Activated naive CD4-positive, alpha-beta T cell treated with anti-CD3 and anti-CD28 coated beads, Interleukin-2, amount 50 U/mL, for 16 hours (primary cell): ENCODE measurements at regions not wholly inside any gene's neighbourhood (a gene's known extent, or its start where the extent isn't known, plus 50 kb on each side); places are given as distances from the start of the nearest gene placed in this dataset.
"Not testable (repeated sequence)": the region's sequence is repeated elsewhere in the genome, so short reads cannot be mapped to it uniquely, and the experiment has no call there.

Experiments
- DNase-seq: peaks from one replicate; pipeline ENCODE4 v3.0.0-alpha.2; 2020

DNA sequence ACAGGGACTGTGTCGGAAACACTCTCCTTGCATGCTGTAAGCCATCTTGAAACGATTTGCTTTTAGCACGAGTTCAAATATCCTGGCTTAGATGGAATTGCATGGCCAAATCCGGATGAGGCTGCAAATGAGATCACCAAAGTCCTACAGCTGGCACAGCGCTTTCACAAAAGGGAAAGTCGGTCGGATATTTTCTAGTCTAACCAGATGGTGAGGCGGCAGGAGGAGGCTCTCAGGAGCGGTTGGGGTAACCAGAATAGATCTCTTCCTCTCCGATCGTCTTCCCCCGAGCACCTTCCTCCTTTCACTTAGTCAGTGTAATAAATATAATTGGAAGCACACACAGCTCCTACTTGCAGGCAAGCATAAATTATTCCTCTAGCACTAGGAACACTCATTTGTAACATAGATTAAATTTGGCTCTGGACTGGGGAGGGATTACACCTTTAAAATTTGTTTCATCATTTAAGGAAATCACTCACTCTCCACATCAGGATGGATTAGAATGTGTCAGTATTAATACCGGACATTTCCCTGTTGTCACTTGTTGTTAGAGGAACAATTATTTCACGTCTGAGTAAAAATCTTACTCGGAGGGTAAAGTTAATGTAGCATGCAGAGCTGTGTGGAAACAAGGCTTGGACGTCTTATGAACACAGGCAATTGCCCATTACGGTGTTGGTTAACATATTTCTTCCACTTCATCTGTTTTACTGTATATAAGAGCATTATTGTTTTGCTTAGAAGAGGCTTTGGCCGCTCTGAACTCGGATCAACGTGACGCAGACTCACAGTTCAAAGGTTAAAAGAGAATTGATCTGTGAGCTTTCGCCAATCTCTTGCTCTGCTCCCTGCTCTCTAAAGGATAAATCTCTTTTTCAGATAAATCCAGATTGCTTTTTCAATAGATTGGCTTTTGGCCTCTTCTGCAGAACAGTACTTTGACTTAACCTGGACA lies 857.9 kb downstream of the TYW1 start:
- DNase-seq, result no peak

DNA sequence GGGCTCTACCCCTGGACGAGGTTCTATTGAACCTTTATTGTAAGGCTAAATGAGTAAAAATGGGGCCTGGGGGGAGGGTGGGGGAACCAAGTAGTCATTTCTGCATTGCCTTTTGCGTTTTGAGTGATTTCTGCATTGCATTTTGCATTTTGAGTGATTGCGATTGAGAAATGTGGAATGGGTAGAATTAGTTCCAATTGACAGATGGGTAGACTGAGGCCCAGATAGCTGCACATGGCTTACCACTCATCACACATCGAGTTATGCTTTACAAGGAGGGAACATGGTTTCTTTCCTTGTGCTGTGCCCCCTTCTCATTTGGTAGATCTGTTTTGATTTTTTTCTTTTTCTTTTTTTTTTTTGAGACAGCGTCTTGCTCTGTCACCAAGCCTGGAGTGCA lies 858.7 kb downstream of the TYW1 start:
- DNase-seq, result no peak

- DNase-seq, result no peak
These were observed 859.4 kb downstream of the TYW1 start for GRCh38 chr7:67856046-67856445.

DNA sequence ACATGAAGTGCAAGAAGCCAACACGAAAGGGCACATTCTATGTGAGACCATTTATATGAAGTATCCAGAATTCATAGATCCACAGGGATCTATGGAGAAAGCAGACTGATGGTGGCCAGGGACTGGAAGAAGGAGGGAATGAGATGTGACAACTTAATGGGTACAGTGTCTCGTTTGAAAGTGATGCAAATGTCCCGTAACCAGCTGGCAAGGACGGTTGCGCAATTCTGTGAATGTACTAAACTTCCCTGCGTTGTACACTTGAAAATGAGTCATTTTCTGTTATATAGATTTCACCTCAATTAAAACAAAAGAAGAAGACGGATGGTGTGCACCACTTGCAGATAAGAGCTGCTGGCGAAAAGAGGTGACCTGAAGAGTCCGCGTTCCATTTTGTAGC lies 861.1 kb downstream of the TYW1 start:
- no peak for DNase-seq

- no peak for DNase-seq
These were observed 862.3 kb downstream of the TYW1 start for GRCh38 chr7:67858931-67859330.

DNA sequence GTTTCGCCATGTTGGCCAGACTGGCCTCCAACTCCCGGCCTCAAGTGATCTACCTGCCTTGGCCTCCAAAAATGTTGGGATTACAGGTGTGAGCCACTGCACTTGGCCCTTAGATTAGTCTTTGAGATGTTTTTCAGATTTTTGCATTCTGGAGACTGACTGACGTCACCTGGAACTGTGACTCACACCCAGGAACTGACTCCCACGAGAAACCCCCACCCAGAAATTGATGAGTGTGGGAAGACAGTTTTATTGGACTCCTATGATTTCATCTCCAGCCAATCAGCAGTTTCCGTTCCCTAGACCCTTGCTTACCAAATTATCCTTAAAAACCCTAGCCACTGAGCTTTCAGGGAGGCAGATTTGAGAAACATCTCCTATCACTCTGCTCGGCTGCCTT lies 867.3 kb downstream of the TYW1 start:
- no peak for DNase-seq

GRCh38 chr7:67866054-67866453 lies 869.4 kb downstream of the TYW1 start:
- DNase-seq, result no peak

GRCh38 chr7:67866812-67867211 lies 870.2 kb downstream of the TYW1 start:
- DNase-seq, result no peak

GRCh38 chr7:67870396-67870795 lies 873.8 kb downstream of the TYW1 start:
- no peak for DNase-seq

DNA sequence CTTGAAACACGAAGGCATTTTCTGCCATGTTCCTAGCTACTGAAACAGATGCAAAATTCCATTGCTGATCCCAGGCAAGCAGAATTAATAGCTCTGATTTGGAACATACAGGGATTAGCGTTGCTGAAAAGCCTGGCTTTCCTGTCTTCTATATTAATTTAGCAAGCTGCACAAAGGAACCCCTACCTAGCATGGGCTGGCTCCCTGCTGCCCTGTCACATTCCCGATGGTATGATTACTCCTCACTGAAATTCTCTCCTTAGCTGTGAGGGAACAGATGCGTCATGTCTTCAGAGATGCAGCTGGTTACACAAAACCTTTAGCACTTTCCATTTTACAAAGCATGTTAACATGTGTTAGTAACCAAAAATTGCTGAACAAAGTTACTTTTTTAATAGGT lies 878.9 kb downstream of the TYW1 start:
- DNase-seq, result no peak

- DNase-seq, result no peak
These were observed 882.2 kb downstream of the TYW1 start for GRCh38 chr7:67878808-67879207.

DNA sequence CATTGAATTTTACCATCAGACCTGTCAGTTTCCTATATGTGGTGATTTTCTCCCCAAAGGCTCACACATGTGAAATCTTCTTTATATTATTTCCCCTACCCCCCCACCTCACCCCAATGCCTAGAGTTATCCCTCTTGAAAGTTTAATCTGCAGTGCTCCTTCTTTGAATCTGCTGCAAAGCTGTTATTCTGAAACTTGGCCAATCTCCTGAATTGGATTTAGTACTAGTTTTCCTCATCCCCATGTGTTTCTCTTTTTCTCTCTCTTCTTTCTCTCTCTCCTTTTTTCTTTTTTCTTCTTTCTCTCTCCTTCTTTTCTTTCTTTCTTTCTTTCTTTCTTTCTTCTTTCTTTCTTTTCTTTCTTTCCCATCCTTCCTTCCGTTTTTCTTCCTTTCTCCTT lies 886.2 kb downstream of the TYW1 start:
- DNase-seq, result no peak

DNA sequence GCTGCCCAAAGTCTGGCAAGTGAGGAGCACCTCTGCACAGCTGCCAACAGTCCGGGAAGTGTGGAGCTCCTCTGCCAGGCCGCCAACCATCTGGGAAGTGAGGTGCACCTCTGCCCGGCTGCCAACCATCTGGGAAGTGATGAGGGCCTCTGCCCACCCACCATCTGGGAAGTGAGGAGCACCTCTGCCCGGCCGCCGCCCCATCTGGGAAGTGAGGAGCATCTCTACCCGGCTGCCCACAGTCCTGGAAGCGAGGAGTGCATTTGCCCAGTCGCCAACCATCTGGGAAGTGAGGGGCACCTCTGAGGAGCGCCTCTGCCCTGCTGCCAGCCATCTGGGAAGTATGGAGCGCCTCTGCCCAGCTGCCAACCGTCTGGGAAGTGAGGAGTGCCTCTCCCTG lies 893.7 kb downstream of the TYW1 start:
- DNase-seq, result no peak

DNA sequence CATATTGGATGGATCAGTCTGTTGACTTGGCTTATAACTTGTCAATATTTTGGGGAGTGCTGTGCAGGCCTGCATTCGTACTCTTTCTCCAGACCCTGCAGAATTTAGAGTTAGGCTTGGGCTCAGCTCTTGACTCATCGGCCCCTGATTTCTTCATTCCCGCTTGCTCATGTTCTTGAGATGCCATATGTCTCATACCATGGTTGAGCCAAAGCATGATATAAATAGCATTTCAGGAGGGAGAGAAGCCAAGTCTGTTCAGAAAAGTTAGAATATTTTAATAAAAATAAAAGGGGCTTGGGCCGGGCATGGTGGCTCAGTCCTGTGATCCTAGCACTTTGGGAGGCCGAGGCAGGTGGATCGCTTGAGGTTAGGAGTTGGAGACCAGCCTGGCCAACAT lies 898.1 kb downstream of the TYW1 start:
- no peak for DNase-seq

GRCh38 chr7:67896721-67897120 lies 900.1 kb downstream of the TYW1 start:
- no peak for DNase-seq

GRCh38 chr7:67900456-67900855 lies 903.8 kb downstream of the TYW1 start:
- DNase-seq, result no peak

DNA sequence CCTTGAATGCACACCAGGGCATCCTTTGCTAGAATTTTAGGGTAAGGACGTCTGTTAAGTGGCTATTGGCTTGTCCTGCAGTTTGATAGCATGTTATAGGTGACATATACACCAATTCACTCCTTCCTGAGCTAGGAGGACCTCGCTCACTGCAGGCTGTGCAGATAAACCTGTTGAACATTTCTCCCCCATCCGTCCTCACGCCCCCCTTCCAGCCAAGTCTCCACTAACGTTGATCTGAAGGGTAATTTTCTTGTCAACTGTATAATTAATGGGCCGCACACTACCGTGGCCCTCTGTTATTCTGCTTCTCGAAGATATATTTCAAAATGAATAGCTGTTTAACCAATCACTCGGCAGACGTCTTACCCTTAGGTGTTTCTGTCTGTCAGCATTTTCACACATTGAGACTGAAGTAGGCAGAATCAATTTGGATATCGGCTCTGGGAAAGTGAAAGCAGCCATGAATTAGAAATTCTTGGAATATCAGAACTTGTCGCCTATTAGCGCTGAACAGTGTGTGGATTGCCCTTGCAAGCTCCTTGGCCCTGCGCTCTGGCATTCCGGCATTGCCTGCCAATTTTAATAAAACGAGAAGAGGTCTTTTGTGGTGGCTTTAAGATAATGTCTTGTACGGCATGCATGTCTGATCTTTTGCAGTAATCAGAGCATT lies 905.3 kb downstream of the TYW1 start:
- DNase-seq, result no peak

DNA sequence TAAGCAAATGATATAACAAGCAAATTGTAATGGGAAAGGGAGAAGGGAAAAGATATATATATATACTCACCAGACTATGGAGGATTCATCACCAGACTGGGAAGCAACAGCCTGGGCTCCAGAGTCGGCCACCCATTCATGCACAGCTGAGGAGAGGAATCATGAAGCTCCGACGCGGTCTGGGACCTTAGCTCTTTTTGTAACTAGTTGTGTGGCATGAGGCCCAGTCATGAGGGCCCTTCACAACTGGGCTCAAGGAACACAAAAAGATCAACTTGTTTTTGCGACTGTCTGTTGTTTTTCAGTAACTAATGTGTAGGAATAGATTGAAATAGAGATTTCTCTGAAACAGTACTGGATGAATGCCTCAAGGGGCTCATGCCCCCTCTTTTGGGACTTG lies 911.2 kb downstream of the TYW1 start:
- DNase-seq, result no peak

DNA sequence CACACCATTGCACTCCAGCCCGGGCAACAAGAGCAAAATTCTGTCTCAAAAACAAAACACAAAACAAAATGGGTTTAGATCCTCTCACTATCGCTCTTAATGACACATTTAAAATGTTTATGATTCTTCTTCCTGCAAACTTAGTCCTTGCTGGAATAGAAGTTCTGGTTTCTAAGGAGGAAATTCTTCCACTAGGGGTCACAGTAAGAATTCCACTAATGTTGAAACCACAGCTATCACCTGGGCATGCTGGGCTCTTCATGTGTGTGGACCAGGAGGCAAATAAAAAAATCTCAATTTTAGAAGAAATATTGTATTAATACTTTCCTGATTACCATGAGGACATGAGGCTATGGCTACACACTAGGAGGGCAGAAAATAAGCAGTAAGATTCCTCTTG lies 915.8 kb downstream of the TYW1 start:
- DNase-seq, result no peak

DNA sequence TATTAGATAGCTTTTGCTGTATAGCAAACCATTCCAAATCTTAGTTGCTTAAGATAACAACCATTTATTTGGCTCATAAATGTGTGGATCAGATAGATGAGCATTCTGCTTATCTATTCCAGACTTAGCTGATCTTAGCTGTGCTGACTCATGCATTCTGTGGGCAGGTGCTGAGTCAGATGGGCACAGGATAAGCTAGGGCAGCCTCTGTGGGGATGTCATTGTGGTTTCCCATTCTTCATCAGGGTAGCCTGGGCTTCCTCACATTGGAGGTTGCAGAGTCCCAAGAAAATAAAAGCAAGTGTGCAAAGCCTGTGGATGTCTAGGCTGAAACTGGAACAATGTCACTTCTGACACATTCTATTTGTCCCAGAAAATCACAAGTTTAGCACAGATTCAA lies 917.0 kb downstream of the TYW1 start:
- DNase-seq, result no peak

DNA sequence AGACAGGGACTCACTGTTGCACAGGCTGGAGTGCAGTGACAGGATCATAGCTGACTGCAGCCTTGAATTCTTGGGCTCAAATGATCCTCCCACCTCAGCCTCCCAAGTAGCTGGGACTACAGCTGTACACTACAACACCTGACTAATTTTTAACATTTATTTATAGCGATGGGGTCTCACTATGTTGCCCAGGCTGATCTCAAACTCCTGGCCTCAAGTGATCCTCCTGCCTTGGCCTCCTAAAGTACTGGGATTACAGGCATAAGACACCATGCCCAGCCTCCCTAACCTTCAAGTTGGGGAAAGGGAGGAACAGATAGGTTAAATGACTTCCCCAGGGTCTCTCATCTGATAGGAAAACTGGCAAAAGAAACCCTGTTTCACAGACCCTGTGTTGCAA lies 919.5 kb downstream of the TYW1 start:
- DNase-seq, result not testable (repeated sequence)

DNA sequence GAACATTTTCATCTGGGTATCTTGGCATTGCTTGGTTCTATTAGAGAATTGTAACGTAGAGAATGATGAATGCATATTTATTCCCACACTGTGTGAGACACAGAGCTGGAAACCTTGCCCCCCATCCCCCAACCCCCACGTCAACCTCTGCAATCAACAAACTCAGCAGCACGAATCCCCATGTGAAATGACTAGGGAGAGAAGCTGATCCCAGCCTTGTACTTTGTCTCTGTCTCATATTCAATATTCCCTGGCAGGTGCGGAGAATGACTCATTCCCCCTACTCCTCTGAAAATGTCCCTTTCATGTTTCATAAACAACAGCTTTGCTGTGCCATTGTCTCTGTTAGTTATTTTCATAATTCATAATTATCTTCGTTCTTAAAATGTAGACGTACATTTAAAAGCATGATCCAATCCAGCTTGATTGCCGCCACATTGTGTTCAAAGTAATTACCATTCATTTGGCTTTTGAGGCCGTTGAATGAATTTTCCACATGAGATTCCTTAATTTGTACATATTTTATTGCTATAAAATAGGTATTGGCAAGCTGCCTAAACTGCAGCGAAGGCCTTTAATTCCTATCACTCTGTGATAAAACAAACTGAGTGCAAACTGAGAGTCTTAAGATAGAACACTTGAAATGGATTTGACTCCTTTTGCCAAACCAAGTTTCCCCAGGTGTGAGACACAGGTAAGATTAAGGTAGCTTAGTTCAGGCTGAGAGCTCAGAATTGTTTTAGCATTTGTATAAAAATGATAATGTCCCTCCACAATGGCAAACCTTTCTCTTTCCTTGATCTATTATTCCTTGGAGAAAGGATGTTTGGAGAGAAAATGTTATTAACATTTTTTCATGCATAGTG lies 920.2 kb downstream of the TYW1 start:
- no peak for DNase-seq

DNA sequence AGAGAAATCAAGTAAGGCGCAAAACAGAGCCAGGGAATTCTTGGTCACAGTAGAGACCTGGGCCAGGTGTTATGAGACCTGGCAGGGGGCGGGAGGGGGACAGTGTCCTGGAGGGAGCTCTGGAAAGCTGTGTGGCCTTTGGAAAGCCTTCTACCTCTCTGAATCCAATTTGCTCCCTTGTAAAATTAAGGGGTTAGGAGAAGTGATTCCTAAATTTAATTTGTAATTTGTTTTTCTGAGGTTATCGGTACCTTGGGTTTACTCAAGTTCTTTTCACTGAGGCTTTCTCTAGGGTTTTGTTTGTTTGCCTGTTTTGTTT lies 920.8 kb downstream of the TYW1 start:
- no peak for DNase-seq

- DNase-seq, result no peak
These were observed 921.5 kb downstream of the TYW1 start for GRCh38 chr7:67918158-67918557.
